Heart left ventricle (tissue), 13 donors: ENCODE measurements at regions not wholly inside any gene's neighbourhood (a gene's known extent, or its start where the extent isn't known, plus 50 kb on each side); places are given as distances from the start of the nearest gene placed in this dataset.

ENCODE experiments used
- POLR2A ChIP-seq, 2 donors: fragments of 450-650 bp; IDR thresholded peaks; one replicate each; pipeline ENCODE4 v1.6.1; 2017; ENCODE audit warnings: antibody characterized with exemption in 2 of 2, mild to moderate bottlenecking in 2 of 2, moderate library complexity in 2 of 2
- TF ChIP-seq, protein P1 (sequence below), 12 donors: fragments of 200-600 bp; sonication (generic) in 4 of 12; IDR thresholded peaks; one replicate each; pipeline versions ENCODE4 v1.5.0 to v1.8.0; 2018 to 2022; ENCODE audit warnings: antibody characterized with exemption in 12 of 12, mild to moderate bottlenecking in 5 of 12
- donor health status: ischemic (EF 13 %, LVEDD 7.1; RV severe dilation, severe dysfunction).
- donor health status: DM: no; HTN: yes; CAD: no.
- donor health status: DM: no; HTN: no; CAD: no.
- donor health status: ischemic (EF 25% LVEDD 6.9; RV normal size, moderate dysfunction).
- donor health status: ischemic (EF 25% LVEDD 5.7; RV mildly dilated, moderate dysfunction).
- donor health status: ischemic (EF 35%, LVEDD 5.7; RV mildly dilated, moderate dysfunction).
- donor health status: nonischemic (EF 11% LVEDD 7.7; RV severe dilation, severe dysfunction).
- donor health status: DM: yes; HTN: yes; CAD: no.
- donor health status: PGD.
- donor health status: ischemic (EF 29% LVEDD 5.4; RV normal size, mild dysfunction).
- donor health status: nonischemic (EF 23%, LVEDD 6.1; RV moderate dilation, normal function).

DNA sequence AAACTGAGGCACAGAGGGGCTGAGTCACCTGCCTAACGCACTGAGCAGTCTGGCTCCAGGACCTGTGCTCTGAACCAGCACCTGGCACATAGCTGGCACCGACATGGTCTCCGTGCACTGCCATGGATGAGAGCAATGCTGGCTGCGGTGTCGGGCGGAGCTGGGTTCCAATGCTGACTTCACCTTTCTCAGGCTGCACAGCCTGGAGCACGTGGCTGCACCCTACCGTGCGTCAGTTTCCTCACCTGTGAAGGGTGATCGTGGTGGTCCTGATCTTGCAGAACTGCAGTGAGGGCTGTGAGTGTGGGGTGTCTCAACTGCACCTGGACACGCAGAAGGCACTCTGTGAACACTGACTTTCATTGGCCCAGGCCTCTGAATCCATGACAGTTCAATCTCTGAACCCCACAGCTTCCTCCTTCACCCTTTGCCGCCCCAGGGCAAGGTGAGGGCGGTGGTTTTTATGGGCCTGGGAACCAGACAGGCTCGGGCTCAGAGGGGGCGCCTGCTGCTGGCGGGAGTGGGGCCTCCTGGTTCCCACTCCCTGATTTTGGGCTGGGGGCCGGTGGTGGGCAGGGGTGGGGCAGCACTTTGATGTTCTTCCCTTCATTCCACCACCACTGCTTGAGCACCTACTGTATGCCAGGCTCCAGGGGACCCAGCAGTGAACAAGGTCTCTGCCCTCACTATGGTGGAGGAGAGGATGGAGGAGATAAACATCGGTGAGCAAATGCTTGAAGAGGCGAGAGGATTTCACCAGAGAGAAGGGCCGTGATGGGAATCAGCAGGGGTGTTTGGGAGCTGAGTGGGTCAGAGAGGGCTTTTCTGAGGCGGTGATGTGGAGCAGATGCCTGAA is 102.9 kb downstream of the CEBPB start:
- TF ChIP-seq POLR2A (IDR thresholded peaks at IDR 0.05) = no peak
- TF ChIP-seq, protein P1, sequence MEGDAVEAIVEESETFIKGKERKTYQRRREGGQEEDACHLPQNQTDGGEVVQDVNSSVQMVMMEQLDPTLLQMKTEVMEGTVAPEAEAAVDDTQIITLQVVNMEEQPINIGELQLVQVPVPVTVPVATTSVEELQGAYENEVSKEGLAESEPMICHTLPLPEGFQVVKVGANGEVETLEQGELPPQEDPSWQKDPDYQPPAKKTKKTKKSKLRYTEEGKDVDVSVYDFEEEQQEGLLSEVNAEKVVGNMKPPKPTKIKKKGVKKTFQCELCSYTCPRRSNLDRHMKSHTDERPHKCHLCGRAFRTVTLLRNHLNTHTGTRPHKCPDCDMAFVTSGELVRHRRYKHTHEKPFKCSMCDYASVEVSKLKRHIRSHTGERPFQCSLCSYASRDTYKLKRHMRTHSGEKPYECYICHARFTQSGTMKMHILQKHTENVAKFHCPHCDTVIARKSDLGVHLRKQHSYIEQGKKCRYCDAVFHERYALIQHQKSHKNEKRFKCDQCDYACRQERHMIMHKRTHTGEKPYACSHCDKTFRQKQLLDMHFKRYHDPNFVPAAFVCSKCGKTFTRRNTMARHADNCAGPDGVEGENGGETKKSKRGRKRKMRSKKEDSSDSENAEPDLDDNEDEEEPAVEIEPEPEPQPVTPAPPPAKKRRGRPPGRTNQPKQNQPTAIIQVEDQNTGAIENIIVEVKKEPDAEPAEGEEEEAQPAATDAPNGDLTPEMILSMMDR (IDR thresholded peaks at IDR 0.05) = no peak
